GM21737 (cell line): ENCODE measurements at regions not wholly inside any gene's neighbourhood (a gene's known extent, or its start where the extent isn't known, plus 50 kb on each side); places are given as distances from the start of the nearest gene placed in this dataset.
"Not testable (repeated sequence)": the region's sequence is repeated elsewhere in the genome, so short reads cannot be mapped to it uniquely, and the experiment has no call there.

Experiments used
- ATAC-seq: cut with Tn5 transposase; IDR thresholded peaks from one replicate; pipeline ENCODE4 v1.9.1; 2021; ENCODE audit warnings: mild to moderate bottlenecking, moderate library complexity; ENCODE audit not compliant: unreplicated experiment

GRCh38 chr6:168943231-168943905, 310.3 kb downstream of the THBS2 start:
- ATAC-seq: no peak

GRCh38 chr6:168942646-168943045, 311.0 kb downstream of the THBS2 start:
- ATAC-seq: no peak

- ATAC-seq: no peak
Observed at GRCh38 chr6:168941036-168941435, 312.6 kb downstream of the THBS2 start.

GRCh38 chr6:168939796-168940195, 313.9 kb downstream of the THBS2 start:
- ATAC-seq: no peak

- ATAC-seq: no peak
Observed at GRCh38 chr6:168939041-168939440, 314.6 kb downstream of the THBS2 start.

GRCh38 chr6:168938546-168938945, 315.1 kb downstream of the THBS2 start:
- ATAC-seq: no peak

- ATAC-seq: no peak
Observed at GRCh38 chr6:168937054-168937453, 316.6 kb downstream of the THBS2 start.

GRCh38 chr6:168935628-168936010, 318.0 kb downstream of the THBS2 start:
- no peak for ATAC-seq

- no peak for ATAC-seq
Observed at GRCh38 chr6:168934660-168935627, 318.7 kb downstream of the THBS2 start.

GRCh38 chr6:168932171-168932570, 321.5 kb downstream of the THBS2 start:
- not testable (repeated sequence) for ATAC-seq

- ATAC-seq: not testable (repeated sequence)
Observed at GRCh38 chr6:168931072-168931471, 322.6 kb downstream of the THBS2 start.

GRCh38 chr6:168929871-168930450, 323.7 kb downstream of the THBS2 start:
- no peak for ATAC-seq

GRCh38 chr6:168928012-168928411, 325.6 kb downstream of the THBS2 start:
- ATAC-seq: no peak

- no peak for ATAC-seq
Observed at GRCh38 chr6:168927026-168927425, 326.6 kb downstream of the THBS2 start.

- no peak for ATAC-seq
Observed at GRCh38 chr6:168926306-168926705, 327.3 kb downstream of the THBS2 start.

- ATAC-seq: no peak
Observed at GRCh38 chr6:168925671-168926070, 328.0 kb downstream of the THBS2 start.

GRCh38 chr6:168923171-168923570, 330.5 kb downstream of the THBS2 start:
- ATAC-seq: no peak

GRCh38 chr6:168922436-168922835, 331.2 kb downstream of the THBS2 start:
- ATAC-seq: no peak

GRCh38 chr6:168920289-168920688, 333.4 kb downstream of the THBS2 start:
- ATAC-seq: no peak

- ATAC-seq: no peak
Observed at GRCh38 chr6:168919470-168920179, 334.0 kb downstream of the THBS2 start.

- no peak for ATAC-seq
Observed at GRCh38 chr6:168916576-168917211, 337.0 kb downstream of the THBS2 start.
